ENCODE measurements at regions not wholly inside any gene's neighbourhood (a gene's known extent, or its start where the extent isn't known, plus 50 kb on each side); places are given as distances from the start of the nearest gene placed in this dataset.

GRCh38 chr11:31926106-31926505 is 115.0 kb upstream of the PAX6 start:
- H3K9me2 ChIP-seq (replicated peaks; ENCODE audit: low read depth, low read length) = no peaks in the 10 kb centered on the region
- no peaks in the 10 kb centered on the region for H3K27me3 ChIP-seq (ENCODE audit: insufficient read depth, low read length, poor library complexity, severe bottlenecking)
- no peak overlapping the region for H3K9ac ChIP-seq (ENCODE audit: low read depth, low read length, poor library complexity, severe bottlenecking)
- no peak overlapping the region for H3K4me2 ChIP-seq (ENCODE audit: low read depth, low read length, poor library complexity, severe bottlenecking)
- H2AFZ ChIP-seq (ENCODE audit: low read length) = no peak overlapping the region
- no peak for TF ChIP-seq CTCF (conservative IDR thresholded peaks at IDR 0.05; ENCODE audit: low read length)
- TF ChIP-seq EZH2phosphoT487 (IDR thresholded peaks at IDR 0.05; ENCODE audit: borderline replicate concordance) = no peak
- no peaks in the 10 kb centered on the region for H3K79me2 ChIP-seq (ENCODE audit: insufficient read depth, low read length)
- H4K20me1 ChIP-seq (ENCODE audit: insufficient read depth, low read length, poor library complexity, severe bottlenecking) = no peaks in the 10 kb centered on the region
- H3K36me3 ChIP-seq (ENCODE audit: insufficient read depth, low read length) = no peaks in the 10 kb centered on the region
- H3K4me3 ChIP-seq (ENCODE audit: low read length, poor library complexity, severe bottlenecking) = no peak overlapping the region
- H3K4me1 ChIP-seq (ENCODE audit: insufficient read depth, low read length, poor library complexity, severe bottlenecking) = no peaks in the 10 kb centered on the region
- no peaks in the 10 kb centered on the region for H3K9me3 ChIP-seq (ENCODE audit: insufficient read depth, low read depth, low read length)
- no peaks in the 10 kb centered on the region for H3F3A ChIP-seq (ENCODE audit: low read depth)

GRCh38 chr11:31922450-31922849 is 111.3 kb upstream of the PAX6 start:
- Histone ChIP-seq H3K4me3 (ENCODE audit: low read length, poor library complexity, severe bottlenecking) (no peak overlapping the region), H3K4me1 (ENCODE audit: insufficient read depth, low read length, poor library complexity, severe bottlenecking) (no peaks in the 10 kb centered on the region), H3K9ac (ENCODE audit: low read depth, low read length, poor library complexity, severe bottlenecking) (no peak overlapping the region), H3K4me2 (ENCODE audit: low read depth, low read length, poor library complexity, severe bottlenecking) (no peak overlapping the region), H3K9me3 (ENCODE audit: insufficient read depth, low read depth, low read length) (no peaks in the 10 kb centered on the region), H3F3A (ENCODE audit: low read depth) (no peaks in the 10 kb centered on the region), H3K27me3 (ENCODE audit: insufficient read depth, low read length, poor library complexity, severe bottlenecking) (no peaks in the 10 kb centered on the region), H2AFZ (ENCODE audit: low read length) (no peak overlapping the region), H3K79me2 (ENCODE audit: insufficient read depth, low read length) (no peaks in the 10 kb centered on the region), H3K36me3 (ENCODE audit: insufficient read depth, low read length) (no peaks in the 10 kb centered on the region), H4K20me1 (ENCODE audit: insufficient read depth, low read length, poor library complexity, severe bottlenecking) (no peaks in the 10 kb centered on the region), H3K9me2 (replicated peaks; ENCODE audit: low read depth, low read length) (no peaks in the 10 kb centered on the region)
- TF ChIP-seq CTCF (conservative IDR thresholded peaks at IDR 0.05; ENCODE audit: low read length) (no peak), EZH2phosphoT487 (IDR thresholded peaks at IDR 0.05; ENCODE audit: borderline replicate concordance) (no peak)

- H3K9me3 ChIP-seq (ENCODE audit: insufficient read depth, low read depth, low read length) = no peaks in the 10 kb centered on the region
- H3K4me3 ChIP-seq (ENCODE audit: low read length, poor library complexity, severe bottlenecking) = no peak overlapping the region
- no peaks in the 10 kb centered on the region for H3K36me3 ChIP-seq (ENCODE audit: insufficient read depth, low read length)
- no peaks in the 10 kb centered on the region for H3K9me2 ChIP-seq (replicated peaks; ENCODE audit: low read depth, low read length)
- H2AFZ ChIP-seq (ENCODE audit: low read length) = no peak overlapping the region
- H3K4me2 ChIP-seq (ENCODE audit: low read depth, low read length, poor library complexity, severe bottlenecking) = no peak overlapping the region
- no peaks in the 10 kb centered on the region for H3K27me3 ChIP-seq (ENCODE audit: insufficient read depth, low read length, poor library complexity, severe bottlenecking)
- no peaks in the 10 kb centered on the region for H4K20me1 ChIP-seq (ENCODE audit: insufficient read depth, low read length, poor library complexity, severe bottlenecking)
- H3K4me1 ChIP-seq (ENCODE audit: insufficient read depth, low read length, poor library complexity, severe bottlenecking) = no peaks in the 10 kb centered on the region
- no peak overlapping the region for H3K9ac ChIP-seq (ENCODE audit: low read depth, low read length, poor library complexity, severe bottlenecking)
- no peaks in the 10 kb centered on the region for H3K79me2 ChIP-seq (ENCODE audit: insufficient read depth, low read length)
- no peaks in the 10 kb centered on the region for H3F3A ChIP-seq (ENCODE audit: low read depth)
- TF ChIP-seq CTCF (conservative IDR thresholded peaks at IDR 0.05; ENCODE audit: low read length) (no peak), EZH2phosphoT487 (IDR thresholded peaks at IDR 0.05; ENCODE audit: borderline replicate concordance) (no peak)
Measured at GRCh38 chr11:31921081-31921480, 110.0 kb upstream of the PAX6 start.

Measured in Loucy (cell line).